HepG2 (cell line): ENCODE measurements at regions not wholly inside any gene's neighbourhood (a gene's known extent, or its start where the extent isn't known, plus 50 kb on each side); places are given as distances from the start of the nearest gene placed in this dataset.

Experiments
- ATAC-seq: fragments of 200-7000 bp; cut with Tn5 transposase; 3 replicates; pipeline ENCODE4 v1.9.1; 2020; ENCODE audit warnings: mild to moderate bottlenecking, moderate library complexity
- BruUV-seq: library from RNA; stranded (reverse); fragments of 400-500 nt; replicated peaks from 2 replicates; lab custom pipeline; 2021; lab: Mats Ljungman, UMichigan
- CTCF ChIA-PET: fragments of 300-600 bp; formaldehyde crosslinking; extraction: SDS; loops from one replicate; lab custom pipeline; 2021; ENCODE audit warnings: low total read pairs, inconsistent platforms, low intra/inter-chr PET ratio; lab: Yijun Ruan, JAX
- POLR2A ChIA-PET: fragments of 350-600 bp; sonication (Branson Sonifier 250); formaldehyde crosslinking; loops from one replicate; lab custom pipeline; 2020; ENCODE audit warnings: antibody characterized with exemption, inconsistent platforms; lab: Yijun Ruan, JAX
- DNase-seq: peaks from one replicate; pipeline ENCODE4 v3.0.0-alpha.2; 2015; ENCODE audit warnings: low spot score
- FAIRE-seq: peaks from 3 replicates; lab custom pipeline; 2011; peaks lifted over from hg19 to GRCh38; lab: Jason Lieb, UNC
- H2AFZ ChIP-seq: one replicate; pipeline ENCODE4 v1.6.1; 2011; ENCODE audit warnings: low read length, inconsistent platforms
- H3K27ac ChIP-seq: fragments of 300-600 bp; 3 replicates; pipeline ENCODE4 v1.8.0; 2011; ENCODE audit warnings: mixed run types, mild to moderate bottlenecking, mixed read lengths, low read length, inconsistent platforms; ENCODE audit not compliant: insufficient read depth; ENCODE audit errors: extremely low read length
- H3K27me3 ChIP-seq, 2 experiments: fragments of 200-600 bp in 1 of 2; 2 replicates in 1 of 2; 3 replicates in 1 of 2; pipeline versions ENCODE4 v1.6.0 to v1.8.0; 2011; ENCODE audit warnings: low read length in 2 of 2, mild to moderate bottlenecking in 2 of 2, moderate library complexity in 2 of 2, inconsistent platforms in 1 of 2; ENCODE audit not compliant: insufficient read depth in 2 of 2, control insufficient read depth in 1 of 2
- H3K36me3 ChIP-seq, 2 experiments: fragments of 200-600 bp in 1 of 2; replicated peaks in 1 of 2; 2 replicates in 1 of 2; 3 replicates in 1 of 2; pipeline versions ENCODE4 v1.5.1 to v1.8.0; 2011; ENCODE audit warnings: low read length in 2 of 2, inconsistent platforms in 1 of 2; ENCODE audit not compliant: insufficient read depth in 2 of 2, control insufficient read depth in 1 of 2
- H3K4me1 ChIP-seq: 2 replicates; pipeline ENCODE4 v1.5.1; 2012; ENCODE audit warnings: low read length, inconsistent platforms; ENCODE audit not compliant: insufficient read depth
- H3K4me2 ChIP-seq: 2 replicates; pipeline ENCODE4 v1.6.0; 2011; ENCODE audit warnings: low read depth, low read length, inconsistent platforms
- H3K4me3 ChIP-seq, 3 experiments: fragments of 200-600 bp in 1 of 3; sonication (generic), shearing (Covaris generic) in 1 of 3; replicated peaks in 1 of 3; 2 replicates each; pipeline ENCODE4 v1.5.1; 2011 to 2016; ENCODE audit warnings: low read length in 3 of 3, inconsistent platforms in 2 of 3, low read depth in 2 of 3, mild to moderate bottlenecking in 2 of 3, control low read depth in 1 of 3, mixed read lengths in 1 of 3; ENCODE audit not compliant: insufficient read depth in 1 of 3
- H3K79me2 ChIP-seq: one replicate; pipeline ENCODE4 v1.6.1; 2011; ENCODE audit warnings: low read length, inconsistent platforms; ENCODE audit not compliant: insufficient read depth
- H3K9ac ChIP-seq: 2 replicates; pipeline ENCODE4 v1.6.0; 2011; ENCODE audit warnings: mild to moderate bottlenecking, low read depth, low read length, inconsistent platforms; ENCODE audit not compliant: insufficient read depth
- H3K9me3 ChIP-seq: 2 replicates; pipeline ENCODE4 v1.5.1; 2012; ENCODE audit warnings: mild to moderate bottlenecking, low read length
- H4K20me1 ChIP-seq: 2 replicates; pipeline ENCODE4 v1.6.0; 2011; ENCODE audit warnings: inconsistent platforms, mild to moderate bottlenecking, low read length, moderate library complexity; ENCODE audit not compliant: insufficient read depth
- FOXC1 ChIP-seq: sonication (generic); formaldehyde crosslinking; IDR thresholded peaks from 2 replicates; pipeline ENCODE4 v1.8.0; 2022; ENCODE audit warnings: mild to moderate bottlenecking, missing genetic modification reagents, borderline replicate concordance
- YEATS4 ChIP-seq: sonication (generic); formaldehyde crosslinking; IDR thresholded peaks from 2 replicates; pipeline ENCODE4 v1.4.0; 2020; ENCODE audit warnings: missing genetic modification reagents, borderline replicate concordance
- ZBTB20 ChIP-seq: sonication (generic); formaldehyde crosslinking; IDR thresholded peaks from 2 replicates; pipeline ENCODE4 v1.8.1; 2023; ENCODE audit warnings: missing genetic modification reagents, low read depth, mild to moderate bottlenecking, borderline replicate concordance
- ZNF10 ChIP-seq: sonication (generic); formaldehyde crosslinking; IDR thresholded peaks from 2 replicates; pipeline ENCODE4 v1.4.0; 2020; ENCODE audit warnings: mild to moderate bottlenecking, low read depth, missing genetic modification reagents, borderline replicate concordance
- ZNF205 ChIP-seq: IDR thresholded peaks from 2 replicates; pipeline ENCODE4 v1.6.1; 2018; ENCODE audit warnings: missing biosample characterization, missing genetic modification reagents
- WGBS: methylation state at CpG from one replicate; pipeline ENCODE4 v1.1.6; 2017; ENCODE audit warnings: low lambda C conversion rate; 5-methylcytosine and 5-hydroxymethylcytosine counted together
- in situ Hi-C: cut with HindIII; loops from 2 replicates; pipeline ENCODE4 v1.10.0; 2017; ENCODE audit warnings: low pct_unique_long_range_greater_than_20kb; ENCODE audit not compliant: extremely low pct_ligation_motif_present
- intact Hi-C: fragments of 100-400 bp; cut with micrococcal nuclease; formaldehyde crosslinking; loops from one replicate; pipeline ENCODE4 v1.10.0; 2022; ENCODE audit not compliant: unreplicated experiment
- TF ChIP-seq, protein P1 (sequence below): sonication (generic); formaldehyde crosslinking; IDR thresholded peaks from 2 replicates; pipeline ENCODE4 v1.5.0; 2020; ENCODE audit warnings: mild to moderate bottlenecking, missing genetic modification reagents

DNA sequence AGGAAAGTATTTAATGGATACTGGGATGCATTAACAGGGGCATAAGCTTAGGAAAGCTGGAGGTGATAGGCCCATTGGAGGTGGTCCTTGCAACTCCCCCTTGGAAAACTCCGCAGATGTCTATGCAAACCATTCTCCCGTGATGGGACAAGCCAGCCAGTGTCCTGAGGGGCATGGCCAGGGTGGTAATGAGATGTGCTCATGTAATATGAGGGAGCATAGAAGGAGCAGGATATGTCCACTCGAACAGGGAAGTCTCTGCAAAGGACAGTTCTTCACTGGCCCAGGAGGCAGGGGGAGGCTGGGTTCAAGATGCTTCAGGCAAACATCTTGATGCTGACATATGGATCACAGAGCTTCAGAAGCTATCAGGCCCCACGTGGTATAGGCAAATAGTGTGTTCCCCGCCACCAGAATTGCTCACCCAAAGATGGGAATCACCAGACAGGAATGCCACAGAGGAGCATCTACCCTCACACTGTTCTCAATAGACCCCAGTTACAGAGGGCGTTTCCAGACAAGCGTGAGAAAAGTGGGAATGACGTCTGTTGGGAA lies 201.6 kb upstream of the CDH4 start:
- no TSS peak for BruUV-seq
- FAIRE-seq (no peak), DNase-seq (no peak), ATAC-seq (no peak)
- peaks cover 13% of the 10 kb centered on the region for H3K9me3 ChIP-seq
- no peaks in the 10 kb centered on the region for H4K20me1 ChIP-seq
- H3K4me1 ChIP-seq, result no peaks in the 10 kb centered on the region
- intact Hi-C loops (no loop called here), in situ Hi-C loops (no loop called here)
- ChIA-PET POLR2A (no interaction called here), CTCF (no interaction called here)
- H3K36me3 ChIP-seq, result no peaks in the 10 kb centered on the region
- no peak overlapping the region for H3K4me2 ChIP-seq
- H2AFZ ChIP-seq, result no peak overlapping the region
- under 1% methylated on average over 8 of the region's 8 CpGs for whole genome bisulfite sequencing
- H3K79me2 ChIP-seq, result no peaks in the 10 kb centered on the region
- TF ChIP-seq FOXC1 (CRISPR knock-in tag) (no peak), YEATS4 (no peak)
- TF ChIP-seq, protein P1, sequence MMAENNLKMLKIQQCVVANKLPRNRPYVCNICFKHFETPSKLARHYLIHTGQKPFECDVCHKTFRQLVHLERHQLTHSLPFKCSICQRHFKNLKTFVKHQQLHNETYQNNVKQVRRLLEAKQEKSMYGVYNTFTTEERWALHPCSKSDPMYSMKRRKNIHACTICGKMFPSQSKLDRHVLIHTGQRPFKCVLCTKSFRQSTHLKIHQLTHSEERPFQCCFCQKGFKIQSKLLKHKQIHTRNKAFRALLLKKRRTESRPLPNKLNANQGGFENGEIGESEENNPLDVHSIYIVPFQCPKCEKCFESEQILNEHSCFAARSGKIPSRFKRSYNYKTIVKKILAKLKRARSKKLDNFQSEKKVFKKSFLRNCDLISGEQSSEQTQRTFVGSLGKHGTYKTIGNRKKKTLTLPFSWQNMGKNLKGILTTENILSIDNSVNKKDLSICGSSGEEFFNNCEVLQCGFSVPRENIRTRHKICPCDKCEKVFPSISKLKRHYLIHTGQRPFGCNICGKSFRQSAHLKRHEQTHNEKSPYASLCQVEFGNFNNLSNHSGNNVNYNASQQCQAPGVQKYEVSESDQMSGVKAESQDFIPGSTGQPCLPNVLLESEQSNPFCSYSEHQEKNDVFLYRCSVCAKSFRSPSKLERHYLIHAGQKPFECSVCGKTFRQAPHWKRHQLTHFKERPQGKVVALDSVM (CRISPR knock-in tag), result no peak
- no peak overlapping the region for H3K27ac ChIP-seq
- peaks cover 2 to 22% of the 10 kb centered on the region in 2 experiments; a peak in 4 of 5 replicates for H3K27me3 ChIP-seq
- no peak overlapping the region for H3K9ac ChIP-seq
- H3K4me3 ChIP-seq, result no peak overlapping the region

DNA sequence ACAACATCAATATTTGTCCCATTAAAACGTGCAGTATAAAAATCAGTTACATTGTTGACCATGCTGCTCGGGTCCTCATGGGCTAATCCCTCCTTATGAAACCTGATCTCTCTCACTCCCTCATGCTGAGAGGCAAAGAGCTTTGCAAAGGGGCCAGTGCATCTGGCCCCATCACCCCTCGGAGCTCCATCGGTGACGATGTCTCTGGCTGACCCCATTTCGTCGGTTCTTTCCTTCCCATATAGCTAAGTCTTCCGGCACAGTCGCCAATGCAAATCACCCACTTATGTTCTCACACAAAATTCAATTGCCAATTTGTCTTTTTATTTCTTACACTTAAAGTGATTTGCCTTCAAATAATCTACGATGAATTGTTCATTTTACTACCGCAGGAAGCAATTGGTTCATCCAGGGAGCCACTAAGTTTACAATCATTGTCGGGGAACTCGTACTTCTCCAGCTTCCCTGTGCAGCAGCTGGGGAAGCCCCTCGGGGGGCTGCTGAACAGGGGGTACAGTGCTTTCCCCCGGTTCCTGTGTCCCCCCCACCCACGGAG lies 199.8 kb upstream of the CDH4 start:
- POLR2A ChIA-PET, result no interaction called here

More for the DNA sequence above, 199.8 kb upstream of the CDH4 start:
- CTCF ChIA-PET, result no interaction called here
- Histone ChIP-seq H2AFZ (no peak overlapping the region), H3K27ac (no peak overlapping the region), H3K4me1 (no peaks in the 10 kb centered on the region), H3K36me3 (no peaks in the 10 kb centered on the region), H3K4me3 (no peak overlapping the region), H3K27me3 (peaks cover 2 to 41% of the 10 kb centered on the region in 2 experiments; a peak in 4 of 5 replicates), H4K20me1 (no peaks in the 10 kb centered on the region), H3K9me3 (no peaks in the 10 kb centered on the region), H3K79me2 (no peaks in the 10 kb centered on the region), H3K4me2 (no peak overlapping the region), H3K9ac (no peak overlapping the region)
- WGBS, result 14% methylated on average over 16 of the region's 16 CpGs
- BruUV-seq, result no TSS peak
- ATAC-seq (no peak), FAIRE-seq (no peak), DNase-seq (no peak)
- in situ Hi-C loops (no loop called here), intact Hi-C loops (no loop called here)
- TF ChIP-seq ZNF205 (CRISPR knock-in tag), result no peak
- no peak for TF ChIP-seq ZBTB20 (CRISPR knock-in tag)
- no peak for TF ChIP-seq ZNF10
